ENCODE measurements at regions not wholly inside any gene's neighbourhood (a gene's known extent, or its start where the extent isn't known, plus 50 kb on each side); places are given as distances from the start of the nearest gene placed in this dataset.

- ATAC-seq, result no peak
- no peak for DNase-seq
- intact Hi-C loops (cut with DNase I, micrococcal nuclease), result no loop called here
Observed at GRCh38 chr4:92066485-92066884, 237.3 kb upstream of the GRID2 start.

GRCh38 chr4:92071587-92071986 lies 232.2 kb upstream of the GRID2 start:
- ATAC-seq (no peak), DNase-seq (no peak)
- intact Hi-C loops (cut with DNase I, micrococcal nuclease), result no loop called here

DNA sequence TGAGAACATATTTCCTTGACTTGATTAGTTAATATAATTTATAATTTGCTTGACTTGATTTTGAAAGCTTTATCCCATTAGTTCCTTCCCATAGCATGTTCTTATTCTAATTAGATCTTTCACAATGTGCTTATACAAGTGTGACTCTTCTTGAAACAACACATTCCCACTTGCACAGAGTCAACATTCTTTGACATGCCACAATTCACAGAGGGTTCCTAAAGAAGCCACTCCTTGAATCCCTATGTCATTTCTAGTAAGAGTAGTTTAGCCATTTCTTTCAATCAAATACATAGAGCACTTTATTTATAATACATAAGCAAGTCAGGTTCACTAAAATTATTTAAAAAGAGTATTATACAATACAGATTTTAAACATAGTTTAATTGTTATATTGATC lies 228.9 kb upstream of the GRID2 start:
- ATAC-seq (no peak), DNase-seq (no peak)
- intact Hi-C loops (cut with DNase I, micrococcal nuclease), result no loop called here

DNA sequence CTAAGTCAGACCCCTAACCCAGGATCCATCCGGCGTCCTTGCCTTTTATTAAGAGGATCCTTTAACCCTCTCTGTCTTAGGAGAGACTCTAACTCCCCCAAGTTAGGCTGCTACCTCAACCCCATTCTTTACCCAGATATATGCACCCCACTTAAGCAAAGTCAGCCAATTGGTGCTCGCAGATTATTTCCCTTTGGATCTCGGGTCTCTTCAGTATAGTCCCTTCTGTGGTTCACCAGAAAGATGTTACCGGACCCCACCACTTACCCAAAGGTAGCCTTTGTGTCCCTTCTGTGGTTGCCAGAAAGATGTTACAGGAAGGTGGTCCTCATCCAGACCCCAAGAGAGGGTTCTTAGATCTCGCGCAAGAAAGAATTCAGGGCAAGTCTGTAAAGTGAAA lies 212.9 kb upstream of the GRID2 start:
- intact Hi-C loops (cut with DNase I, micrococcal nuclease), result no loop called here
- DNase-seq, result no peak
- no peak for ATAC-seq

- intact Hi-C loops (cut with DNase I, micrococcal nuclease), result no loop called here
- DNase-seq (no peak), ATAC-seq (no peak)
Observed at GRCh38 chr4:92091335-92091734, 212.4 kb upstream of the GRID2 start.

GRCh38 chr4:92099861-92100260 lies 203.9 kb upstream of the GRID2 start:
- no peak for DNase-seq
- intact Hi-C loops (cut with DNase I, micrococcal nuclease), result no loop called here
- ATAC-seq, result no peak

- DNase-seq, result no peak
- intact Hi-C loops (cut with DNase I, micrococcal nuclease), result no loop called here
- no peak for ATAC-seq
Observed at GRCh38 chr4:92100975-92101374, 202.8 kb upstream of the GRID2 start.

DNA sequence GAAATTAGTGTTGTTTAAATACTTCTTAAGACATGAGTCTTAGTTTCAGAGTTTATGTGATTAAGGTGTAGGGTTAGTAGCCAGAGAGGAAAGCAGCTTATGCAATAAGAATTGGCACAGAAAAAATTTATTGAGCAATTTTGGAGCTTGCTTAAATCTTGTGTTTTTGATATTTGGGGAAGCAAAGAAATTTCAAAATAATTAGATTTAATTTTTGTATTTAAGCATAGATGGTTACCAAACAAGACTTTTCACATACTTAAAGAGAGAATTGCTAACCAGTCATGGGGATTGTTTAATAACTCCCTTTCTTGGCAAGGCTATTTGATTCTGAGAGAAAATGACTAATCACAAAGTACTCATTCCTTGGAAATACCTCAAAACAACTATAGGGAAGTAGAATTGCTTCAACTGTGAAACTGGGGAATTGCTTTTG lies 202.0 kb upstream of the GRID2 start:
- intact Hi-C loops (cut with DNase I, micrococcal nuclease), result no loop called here
- ATAC-seq, result no peak
- no peak for DNase-seq

GRCh38 chr4:92104506-92104905 lies 199.3 kb upstream of the GRID2 start:
- intact Hi-C loops (cut with DNase I, micrococcal nuclease), result no loop called here
- DNase-seq (no peak), ATAC-seq (no peak)

DNA sequence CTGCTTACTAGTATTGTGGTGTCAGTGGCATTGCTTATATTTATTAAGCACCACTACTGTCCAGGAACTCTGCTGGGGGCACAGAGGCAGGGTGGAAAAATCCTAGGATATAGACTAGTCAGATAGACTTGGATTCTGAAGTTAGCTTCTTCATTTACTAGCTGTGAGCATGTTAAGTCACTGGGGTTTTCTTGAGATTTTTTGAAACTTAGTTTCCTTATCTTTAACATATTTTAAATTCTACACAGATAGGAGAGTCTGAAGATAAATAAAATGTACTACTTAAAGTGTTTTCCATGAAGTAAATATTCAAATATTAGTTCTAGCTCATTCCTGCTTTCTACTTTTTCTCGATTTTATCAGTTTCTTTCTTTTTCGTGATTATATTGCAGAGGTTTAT lies 196.9 kb upstream of the GRID2 start:
- no peak for DNase-seq
- no peak for ATAC-seq
- intact Hi-C loops (cut with DNase I, micrococcal nuclease), result no loop called here

- DNase-seq (no peak), ATAC-seq (no peak)
- intact Hi-C loops (cut with DNase I, micrococcal nuclease), result no loop called here
Observed at GRCh38 chr4:92111493-92111892, 192.3 kb upstream of the GRID2 start.

DNA sequence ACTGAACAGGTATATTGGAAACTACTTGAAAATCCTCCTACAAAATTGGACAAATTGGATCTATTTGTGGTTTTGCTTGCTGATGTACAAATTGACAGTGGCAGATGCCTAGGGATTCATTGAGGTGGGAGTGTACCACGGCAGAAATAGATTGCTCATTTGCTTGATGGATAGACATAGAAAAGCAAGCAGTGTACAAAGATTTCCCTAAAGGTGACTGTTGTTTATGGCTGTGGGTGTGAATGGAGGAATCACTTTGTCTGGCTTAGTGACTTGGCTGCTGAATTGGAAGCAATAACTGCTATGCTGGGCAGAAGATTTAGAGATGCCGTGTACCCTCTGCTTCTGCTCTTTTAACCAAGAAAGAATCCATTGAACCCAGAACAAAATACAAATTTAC lies 191.0 kb upstream of the GRID2 start:
- intact Hi-C loops (cut with DNase I, micrococcal nuclease), result no loop called here
- DNase-seq (no peak), ATAC-seq (no peak)

DNA sequence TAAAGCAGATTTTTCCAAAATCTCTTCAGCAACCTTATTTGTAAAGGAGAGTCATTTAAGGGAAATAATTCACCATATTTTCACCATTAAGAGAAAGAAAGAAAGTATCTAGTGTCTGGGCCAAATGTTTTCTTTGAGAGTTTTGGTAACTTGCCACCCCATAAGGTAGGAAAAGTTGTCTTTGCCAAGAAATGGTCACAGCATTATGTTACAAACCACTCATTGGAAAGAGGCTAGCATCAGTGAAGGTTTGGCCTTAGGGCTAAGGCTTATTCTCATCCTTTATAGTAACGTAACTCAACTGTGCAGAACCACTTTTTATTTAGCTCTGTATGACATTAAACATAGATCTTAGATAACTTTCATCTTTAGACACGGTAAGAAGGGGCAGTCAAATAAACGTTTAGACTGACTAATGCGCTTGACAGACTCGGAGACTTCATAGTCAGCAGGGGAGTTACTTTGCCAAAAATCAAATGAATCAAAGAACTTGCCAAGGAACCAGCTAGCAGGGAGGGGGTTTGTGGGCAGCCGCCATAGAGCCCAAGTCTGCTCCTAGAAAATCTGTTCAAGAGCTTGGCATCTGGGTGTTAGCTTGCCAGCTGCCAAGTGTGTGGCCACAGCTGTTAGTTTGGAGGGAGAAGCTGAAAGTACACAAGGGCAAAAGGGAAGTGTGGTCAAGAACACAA lies 182.8 kb upstream of the GRID2 start:
- DNase-seq (no peak), ATAC-seq (no peak)
- intact Hi-C loops (cut with DNase I, micrococcal nuclease), result no loop called here

DNA sequence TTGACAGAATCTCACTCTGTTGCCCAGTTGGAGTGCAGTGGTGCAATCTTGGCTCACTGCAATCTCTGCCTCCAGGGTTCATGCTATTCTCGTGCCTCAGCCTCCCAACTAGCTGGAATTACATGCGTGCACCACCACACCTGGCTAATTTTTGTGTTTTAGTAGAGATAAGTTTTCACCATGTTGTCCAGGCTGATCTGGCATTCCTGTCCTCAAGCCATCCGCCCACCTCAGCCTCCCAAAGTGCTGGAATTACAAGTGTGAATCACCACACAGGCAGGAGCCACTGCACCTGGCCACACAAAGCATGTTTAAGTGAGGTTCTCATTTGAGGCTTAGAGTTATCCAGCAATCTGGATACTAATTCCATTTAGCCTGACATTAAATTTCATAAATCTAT lies 180.9 kb upstream of the GRID2 start:
- no peak for ATAC-seq
- intact Hi-C loops (cut with DNase I, micrococcal nuclease), result no loop called here
- DNase-seq, result no peak

DNA sequence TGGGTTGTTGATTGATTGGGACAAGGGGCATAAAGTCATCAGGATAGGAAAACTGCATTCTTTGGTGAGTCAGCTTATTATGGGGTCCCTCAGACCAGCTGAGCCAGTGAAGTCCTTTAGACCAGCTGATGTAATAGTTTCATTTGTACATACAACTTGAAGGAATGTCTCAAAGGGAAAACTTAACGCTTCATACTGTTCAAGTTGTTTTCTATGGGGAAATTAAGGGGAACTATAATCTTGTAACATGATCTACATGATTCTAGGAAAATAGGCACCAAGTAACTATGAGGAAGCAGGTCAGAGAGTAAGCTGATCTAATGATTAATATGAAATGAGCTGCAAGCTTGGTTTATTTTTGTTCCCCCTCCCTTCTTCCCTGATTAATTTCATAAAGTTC lies 175.1 kb upstream of the GRID2 start:
- ATAC-seq, result no peak
- DNase-seq, result no peak
- intact Hi-C loops (cut with DNase I, micrococcal nuclease), result no loop called here

DNA sequence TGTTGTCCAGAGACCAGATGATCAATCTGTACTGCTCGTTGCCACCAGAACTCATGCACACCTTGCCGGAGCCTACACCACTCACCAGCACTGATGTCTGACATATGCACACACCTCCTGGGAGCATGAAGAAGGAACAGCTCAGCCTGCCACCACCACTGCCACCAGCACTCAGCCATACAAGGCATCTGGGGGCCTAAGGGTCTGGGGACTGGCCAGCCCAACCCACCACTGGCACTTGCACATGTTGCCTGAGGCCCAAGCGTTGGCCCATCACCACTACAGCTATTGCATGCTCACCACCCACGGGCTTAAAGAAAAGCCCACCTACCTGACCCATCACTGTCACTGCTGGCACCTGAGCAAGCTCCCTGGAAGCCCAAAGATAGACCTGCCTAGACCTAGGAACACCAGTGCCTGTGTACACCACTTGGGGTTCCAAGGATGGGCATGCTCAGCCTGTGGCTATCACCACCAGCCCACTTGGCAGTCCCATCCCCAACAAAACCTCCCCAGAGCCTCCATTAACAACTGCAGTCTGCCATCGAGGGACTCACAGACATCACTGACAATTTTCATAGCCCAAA lies 174.3 kb upstream of the GRID2 start:
- no peak for ATAC-seq
- intact Hi-C loops (cut with DNase I, micrococcal nuclease), result no loop called here
- DNase-seq, result no peak

- intact Hi-C loops (cut with DNase I, micrococcal nuclease), result no loop called here
- DNase-seq (no peak), ATAC-seq (no peak)
Observed at GRCh38 chr4:92136434-92136833, 167.3 kb upstream of the GRID2 start.

DNA sequence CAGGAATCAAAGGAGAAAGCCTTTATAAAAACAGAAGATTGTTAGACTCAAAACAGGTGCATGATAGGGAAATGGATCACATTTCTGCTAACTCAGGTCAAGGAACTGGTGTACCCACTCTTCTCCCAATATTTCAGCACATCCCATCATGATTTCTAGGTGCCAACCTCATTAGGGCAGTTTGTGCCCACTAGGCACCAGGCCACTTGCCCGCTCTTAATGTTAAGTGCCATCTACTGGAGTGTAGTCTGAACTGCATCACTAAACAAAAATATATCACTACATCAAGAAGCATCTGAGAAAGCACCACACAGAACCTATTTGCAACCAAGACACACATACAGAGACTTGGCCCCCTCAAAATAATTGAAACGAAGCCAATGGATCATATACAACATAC lies 140.4 kb upstream of the GRID2 start:
- DNase-seq (no peak), ATAC-seq (no peak)
- intact Hi-C loops (cut with DNase I, micrococcal nuclease), result no loop called here

GRCh38 chr4:92170340-92170739 lies 133.4 kb upstream of the GRID2 start:
- ATAC-seq, result no peak
- no peak for DNase-seq
- intact Hi-C loops (cut with DNase I, micrococcal nuclease), result no loop called here

- ATAC-seq, result no peak
- intact Hi-C loops (cut with DNase I, micrococcal nuclease), result no loop called here
- DNase-seq, result no peak
Observed at GRCh38 chr4:92172203-92172602, 131.6 kb upstream of the GRID2 start.

- ATAC-seq (no peak), DNase-seq (no peak)
- intact Hi-C loops (cut with DNase I, micrococcal nuclease), result no loop called here
Observed at GRCh38 chr4:92175250-92175649, 128.5 kb upstream of the GRID2 start.

Measured in left colon (tissue), 2 donors.